HG02981 (cell line): ENCODE measurements at regions not wholly inside any gene's neighbourhood (a gene's known extent, or its start where the extent isn't known, plus 50 kb on each side); places are given as distances from the start of the nearest gene placed in this dataset.
"Not testable (repeated sequence)": the region's sequence is repeated elsewhere in the genome, so short reads cannot be mapped to it uniquely, and the experiment has no call there.

ENCODE experiments used
- ATAC-seq: cut with Tn5 transposase; IDR thresholded peaks from one replicate; pipeline ENCODE4 v1.9.1; 2021; ENCODE audit warnings: mild to moderate bottlenecking, moderate library complexity; ENCODE audit not compliant: unreplicated experiment

GRCh38 chr2:146591908-146592307 lies 1252.9 kb upstream of the ACVR2A start:
- ATAC-seq = no peak

GRCh38 chr2:146587291-146587713 lies 1257.5 kb upstream of the ACVR2A start:
- no peak for ATAC-seq

- ATAC-seq = no peak
Measured at GRCh38 chr2:146584316-146584715, 1260.5 kb upstream of the ACVR2A start.

- no peak for ATAC-seq
Measured at GRCh38 chr2:146579147-146579930, 1265.5 kb upstream of the ACVR2A start.

- no peak for ATAC-seq
Measured at GRCh38 chr2:146576339-146577111, 1268.3 kb upstream of the ACVR2A start.

- no peak for ATAC-seq
Measured at GRCh38 chr2:146572598-146572997, 1272.2 kb upstream of the ACVR2A start.

- no peak for ATAC-seq
Measured at GRCh38 chr2:146561996-146562395, 1282.8 kb upstream of the ACVR2A start.

- no peak for ATAC-seq
Measured at GRCh38 chr2:146547236-146547635, 1297.6 kb upstream of the ACVR2A start.

- no peak for ATAC-seq
Measured at GRCh38 chr2:146544701-146545100, 1300.1 kb upstream of the ACVR2A start.

GRCh38 chr2:146541896-146542295 lies 1302.9 kb upstream of the ACVR2A start:
- ATAC-seq = no peak

GRCh38 chr2:146540271-146540932 lies 1304.4 kb upstream of the ACVR2A start:
- no peak for ATAC-seq

- not testable (repeated sequence) for ATAC-seq
Measured at GRCh38 chr2:146539739-146540138, 1305.1 kb upstream of the ACVR2A start.

GRCh38 chr2:146537477-146537876 lies 1307.4 kb upstream of the ACVR2A start:
- no peak for ATAC-seq

GRCh38 chr2:146532509-146533147 lies 1312.2 kb upstream of the ACVR2A start:
- no peak for ATAC-seq

GRCh38 chr2:146532009-146532408 lies 1312.8 kb upstream of the ACVR2A start:
- ATAC-seq = no peak

GRCh38 chr2:146530886-146531285 lies 1313.9 kb upstream of the ACVR2A start:
- no peak for ATAC-seq

GRCh38 chr2:146527166-146527565 lies 1317.7 kb upstream of the ACVR2A start:
- ATAC-seq = no peak

- ATAC-seq = no peak
Measured at GRCh38 chr2:146523196-146523595, 1321.6 kb upstream of the ACVR2A start.

- ATAC-seq = no peak
Measured at GRCh38 chr2:146506851-146507250, 1338.0 kb upstream of the ACVR2A start.

GRCh38 chr2:146503366-146503765 lies 1341.5 kb upstream of the ACVR2A start:
- no peak for ATAC-seq

- ATAC-seq = no peak
Measured at GRCh38 chr2:146496248-146496647, 1348.6 kb upstream of the ACVR2A start.
